Inferior parietal cortex (tissue), 1 donor: ENCODE measurements at regions not wholly inside any gene's neighbourhood (a gene's known extent, or its start where the extent isn't known, plus 50 kb on each side); places are given as distances from the start of the nearest gene placed in this dataset.

Experiments
- DNase-seq: peaks from one replicate; pipeline ENCODE4 v3.0.0-alpha.2; 2016; ENCODE audit errors: extremely low spot score

- no peak for DNase-seq
Measured at GRCh38 chr22:26998129-26998528, 340.7 kb downstream of the MIAT start.

- DNase-seq = no peak
Measured at GRCh38 chr22:26998716-26999115, 341.3 kb downstream of the MIAT start.

- DNase-seq = no peak
Measured at GRCh38 chr22:27003297-27003696, 345.9 kb downstream of the MIAT start.

GRCh38 chr22:27004434-27004833, 347.0 kb downstream of the MIAT start:
- DNase-seq = no peak

- DNase-seq = no peak
Measured at GRCh38 chr22:27008454-27008853, 351.1 kb downstream of the MIAT start.

- no peak for DNase-seq
Measured at GRCh38 chr22:27011133-27011532, 353.7 kb downstream of the MIAT start.

- DNase-seq = no peak
Measured at GRCh38 chr22:27011717-27012116, 354.3 kb downstream of the MIAT start.

GRCh38 chr22:27019827-27020226, 362.4 kb downstream of the MIAT start:
- no peak for DNase-seq

GRCh38 chr22:27022274-27022895, 365.0 kb downstream of the MIAT start:
- DNase-seq = no peak

- no peak for DNase-seq
Measured at GRCh38 chr22:27022896-27023361, 365.5 kb downstream of the MIAT start.

GRCh38 chr22:27023591-27023990, 366.2 kb downstream of the MIAT start:
- no peak for DNase-seq

- no peak for DNase-seq
Measured at GRCh38 chr22:27024982-27025381, 367.6 kb downstream of the MIAT start.

GRCh38 chr22:27028093-27028492, 370.7 kb downstream of the MIAT start:
- DNase-seq = no peak

GRCh38 chr22:27029584-27030130, 372.3 kb downstream of the MIAT start:
- no peak for DNase-seq

GRCh38 chr22:27032091-27032761, 374.8 kb downstream of the MIAT start:
- DNase-seq = peak; percentile 28

GRCh38 chr22:27041745-27042310, 384.4 kb downstream of the MIAT start:
- no peak for DNase-seq

- DNase-seq = no peak
Measured at GRCh38 chr22:27043262-27043661, 385.9 kb downstream of the MIAT start.

GRCh38 chr22:27045103-27045947, 387.9 kb downstream of the MIAT start:
- no peak for DNase-seq

- no peak for DNase-seq
Measured at GRCh38 chr22:27046086-27046485, 388.7 kb downstream of the MIAT start.

- DNase-seq = no peak
Measured at GRCh38 chr22:27046603-27047002, 389.2 kb downstream of the MIAT start.

GRCh38 chr22:27050771-27051170, 393.4 kb downstream of the MIAT start:
- no peak for DNase-seq

- DNase-seq = no peak
Measured at GRCh38 chr22:27051407-27051806, 394.0 kb downstream of the MIAT start.
